Adrenal gland (tissue), 9 donors: ENCODE measurements at regions not wholly inside any gene's neighbourhood (a gene's known extent, or its start where the extent isn't known, plus 50 kb on each side); places are given as distances from the start of the nearest gene placed in this dataset.

Source experiments
- DNase-seq, 7 donors: peaks; one replicate each; pipeline ENCODE4 v3.0.0-alpha.2; 2019 to 2020
- H3K27ac ChIP-seq, 5 donors: fragments of 200-600 bp; sonication (generic) in 4 of 5; 1 replicate in 3 of 5; 2 replicates in 2 of 5; pipeline versions ENCODE4 v1.5.1 to v1.8.0; 2016 to 2020; ENCODE audit warnings: mild to moderate bottlenecking in 1 of 5
- H3K27me3 ChIP-seq: fragments of 200-600 bp; 2 replicates; pipeline ENCODE4 v1.8.0; 2021
- H3K36me3 ChIP-seq, 2 donors: fragments of 200-600 bp; replicated peaks in 1 of 2; 1 replicate in 1 of 2; 2 replicates in 1 of 2; pipeline versions ENCODE4 v1.5.1 to v1.8.0; 2018 to 2022
- H3K4me1 ChIP-seq, 2 donors: fragments of 200-600 bp; replicated peaks in 1 of 2; 1 replicate in 1 of 2; 2 replicates in 1 of 2; pipeline versions ENCODE4 v1.5.1 to v1.8.0; 2018 to 2021
- H3K4me3 ChIP-seq, 4 donors: fragments of 200-600 bp; sonication (generic) in 3 of 4; one replicate each; pipeline ENCODE4 v1.5.1; 2016 to 2018
- H3K9me3 ChIP-seq, 3 donors: fragments of 200-600 bp; sonication (generic) in 1 of 3; replicated peaks in 1 of 3; 1 replicate in 2 of 3; 2 replicates in 1 of 3; pipeline versions ENCODE4 v1.5.1 to v1.8.0; 2016 to 2021
- POLR2A ChIP-seq, 2 donors: fragments of 450-650 bp; IDR thresholded peaks; one replicate each; pipeline ENCODE4 v1.6.1; 2017; ENCODE audit warnings: antibody characterized with exemption in 2 of 2, mild to moderate bottlenecking in 2 of 2, moderate library complexity in 1 of 2
- WGBS, 4 donors: extraction: QIAGEN DNeasy Blood & Tissue Kit in 2 of 4; methylation state at CpG; one replicate each; pipeline versions ENCODE4 v1.1.5 to v1.1.7; 2013 to 2017; 5-methylcytosine and 5-hydroxymethylcytosine counted together
- intact Hi-C, 2 donors: fragments of 100-400 bp; cut with DNase I; formaldehyde crosslinking; loops; one replicate each; pipeline versions ENCODE4 v1.14.1 to v1.15.0; 2022 to 2023
- TF ChIP-seq, protein P1 (sequence below), 6 experiments: fragments of 450-650 bp in 4 of 6; fragments of 200-600 bp in 2 of 6; sonication (generic) in 1 of 6; IDR thresholded peaks; 1 replicate in 5 of 6; 2 replicates in 1 of 6; pipeline versions ENCODE4 v1.5.1 to v1.8.0; 2016 to 2021; ENCODE audit warnings: antibody characterized with exemption in 6 of 6, mild to moderate bottlenecking in 2 of 6, moderate library complexity in 1 of 6
- donor health status: healthy with polysubstance abuse.
- donor health status: Bipolar disorder and iron deficiency.
- donor health status: DM: yes; HTN: yes; CAD: no.
- donor health status: DM: no; HTN: no; CAD: no.
- donor health status: DM: no; HTN: no; CAD: no.

DNA sequence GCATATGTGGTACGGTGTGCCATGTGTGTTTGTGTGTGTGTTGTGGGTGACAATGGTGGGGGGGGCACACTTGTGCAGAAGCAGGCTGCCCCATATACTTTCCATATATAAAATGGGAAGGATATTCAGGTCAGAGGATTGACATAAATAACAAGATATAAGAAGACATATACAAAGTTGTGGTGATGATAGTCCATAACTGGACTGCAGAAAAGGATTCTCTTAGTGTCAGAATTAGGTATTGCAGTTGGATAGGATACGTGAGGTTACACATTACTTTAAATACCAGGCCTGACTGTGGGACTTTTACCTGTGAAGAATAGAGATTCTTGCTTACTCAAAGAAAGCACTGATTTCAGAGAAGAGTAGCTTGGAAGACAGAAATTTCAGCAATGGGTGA, 1260.3 kb downstream of the EPHA7 start:
- no peak for TF ChIP-seq POLR2A (IDR thresholded peaks at IDR 0.05)
- TF ChIP-seq, protein P1, sequence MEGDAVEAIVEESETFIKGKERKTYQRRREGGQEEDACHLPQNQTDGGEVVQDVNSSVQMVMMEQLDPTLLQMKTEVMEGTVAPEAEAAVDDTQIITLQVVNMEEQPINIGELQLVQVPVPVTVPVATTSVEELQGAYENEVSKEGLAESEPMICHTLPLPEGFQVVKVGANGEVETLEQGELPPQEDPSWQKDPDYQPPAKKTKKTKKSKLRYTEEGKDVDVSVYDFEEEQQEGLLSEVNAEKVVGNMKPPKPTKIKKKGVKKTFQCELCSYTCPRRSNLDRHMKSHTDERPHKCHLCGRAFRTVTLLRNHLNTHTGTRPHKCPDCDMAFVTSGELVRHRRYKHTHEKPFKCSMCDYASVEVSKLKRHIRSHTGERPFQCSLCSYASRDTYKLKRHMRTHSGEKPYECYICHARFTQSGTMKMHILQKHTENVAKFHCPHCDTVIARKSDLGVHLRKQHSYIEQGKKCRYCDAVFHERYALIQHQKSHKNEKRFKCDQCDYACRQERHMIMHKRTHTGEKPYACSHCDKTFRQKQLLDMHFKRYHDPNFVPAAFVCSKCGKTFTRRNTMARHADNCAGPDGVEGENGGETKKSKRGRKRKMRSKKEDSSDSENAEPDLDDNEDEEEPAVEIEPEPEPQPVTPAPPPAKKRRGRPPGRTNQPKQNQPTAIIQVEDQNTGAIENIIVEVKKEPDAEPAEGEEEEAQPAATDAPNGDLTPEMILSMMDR (IDR thresholded peaks at IDR 0.05), result no peak
- Histone ChIP-seq H3K4me3 (no peak overlapping the region), H3K27ac (no peak overlapping the region), H3K36me3 (no peaks in the 10 kb centered on the region), H3K27me3 (no peaks in the 10 kb centered on the region), H3K9me3 (no peaks in the 10 kb centered on the region), H3K4me1 (no peaks in the 10 kb centered on the region)
- no peak for DNase-seq
- WGBS, 4 donors, result 68 to 79% (median 77%) methylated on average over 2 of the region's 2 CpGs
- intact Hi-C loops, result no loop called here

DNA sequence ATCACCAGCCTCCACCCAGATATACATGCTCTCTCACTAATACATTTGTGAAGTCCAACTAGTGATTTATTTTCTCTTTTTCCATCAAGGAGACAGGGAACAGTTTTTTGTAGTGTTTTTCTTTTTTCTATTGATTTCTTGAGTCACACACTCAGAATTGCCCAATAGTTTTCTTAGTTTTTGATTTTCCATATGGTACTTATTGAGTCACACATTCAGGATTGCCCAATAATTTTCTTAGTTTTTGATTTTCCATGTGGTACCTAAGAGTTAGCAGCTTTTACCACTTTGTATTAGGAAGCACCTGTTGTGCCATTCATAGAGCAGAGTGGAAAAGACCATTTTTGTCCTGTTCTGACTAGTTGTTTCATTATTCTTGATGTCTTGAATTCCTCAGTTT, 1268.8 kb downstream of the EPHA7 start:
- Histone ChIP-seq H3K9me3 (no peaks in the 10 kb centered on the region), H3K27me3 (no peaks in the 10 kb centered on the region), H3K4me3 (no peak overlapping the region), H3K27ac (no peak overlapping the region), H3K36me3 (no peaks in the 10 kb centered on the region), H3K4me1 (no peaks in the 10 kb centered on the region)
- no peak for DNase-seq
- TF ChIP-seq, protein P1 (IDR thresholded peaks at IDR 0.05), result no peak
- TF ChIP-seq POLR2A (IDR thresholded peaks at IDR 0.05), result no peak
- intact Hi-C loops, result no loop called here

DNA sequence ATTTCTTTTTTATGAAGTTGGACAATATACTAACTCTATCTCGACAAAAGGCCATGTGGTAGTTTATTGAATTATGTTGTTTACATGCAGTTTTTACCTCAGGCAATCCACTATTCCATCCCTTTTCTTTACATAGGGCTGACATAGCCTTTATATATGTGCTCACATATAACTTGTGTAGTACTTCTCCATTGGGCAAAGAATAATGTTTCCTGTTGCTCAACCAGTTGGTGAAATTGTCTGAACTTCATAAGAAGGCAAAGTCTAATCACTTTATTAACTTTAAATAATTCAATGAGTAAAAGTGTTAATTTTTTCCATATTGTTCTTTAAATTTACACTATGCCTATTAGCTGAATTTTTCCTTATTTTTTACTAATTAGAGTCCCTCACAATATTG, 1272.1 kb downstream of the EPHA7 start:
- Histone ChIP-seq H3K27ac (no peak overlapping the region), H3K9me3 (no peaks in the 10 kb centered on the region), H3K27me3 (no peaks in the 10 kb centered on the region), H3K4me3 (no peak overlapping the region), H3K4me1 (no peaks in the 10 kb centered on the region), H3K36me3 (no peaks in the 10 kb centered on the region)
- intact Hi-C loops, result no loop called here
- 64 to 94% (median 85%) methylated on average over 1 of the region's 1 CpG for WGBS, 4 donors
- DNase-seq, result no peak
- TF ChIP-seq POLR2A (IDR thresholded peaks at IDR 0.05), result no peak
- TF ChIP-seq, protein P1 (IDR thresholded peaks at IDR 0.05), result no peak

DNA sequence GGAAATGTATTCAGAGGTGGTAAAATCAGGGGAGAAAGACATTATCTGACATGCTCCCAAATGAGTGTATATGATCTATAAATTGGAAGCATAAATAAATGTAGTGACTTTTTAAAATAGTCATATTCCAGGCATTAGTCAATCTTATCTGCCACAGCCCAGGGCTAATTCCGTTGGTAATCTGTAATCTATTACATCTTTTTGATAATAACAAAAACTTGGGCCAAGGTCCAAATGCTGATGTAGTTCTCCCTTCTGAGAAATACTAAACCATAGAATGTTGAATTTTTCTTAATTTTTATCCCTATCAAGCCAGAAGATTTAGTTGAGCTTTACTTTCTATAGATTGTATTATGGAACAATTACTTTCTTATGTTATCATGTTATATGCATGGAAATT, 1279.8 kb downstream of the EPHA7 start:
- no peak for DNase-seq
- H3K9me3 ChIP-seq, result no peaks in the 10 kb centered on the region
- intact Hi-C loops, result no loop called here
- no peaks in the 10 kb centered on the region for H3K27me3 ChIP-seq
- no peaks in the 10 kb centered on the region for H3K36me3 ChIP-seq
- no peak overlapping the region for H3K4me3 ChIP-seq
- no peak overlapping the region for H3K27ac ChIP-seq
- TF ChIP-seq, protein P1 (IDR thresholded peaks at IDR 0.05), result no peak
- WGBS, 4 donors, result 8 to 14% (median 12%) methylated on average over 1 of the region's 1 CpG
- no peaks in the 10 kb centered on the region for H3K4me1 ChIP-seq
